GM20431 (cell line): ENCODE measurements at regions not wholly inside any gene's neighbourhood (a gene's known extent, or its start where the extent isn't known, plus 50 kb on each side); places are given as distances from the start of the nearest gene placed in this dataset.

Source experiments
- in situ Hi-C: fragments of 300-500 bp; cut with MseI, MboI; formaldehyde crosslinking; loops from one replicate; pipeline ENCODE4 v1.15.0; 2020; ENCODE audit warnings: low sequenced_read_pairs; ENCODE audit not compliant: unreplicated experiment

- in situ Hi-C loops, result no loop called here
Measured at GRCh38 chr5:155871623-155872022, 455.3 kb upstream of the SGCD start.

GRCh38 chr5:155872629-155873220 lies 454.2 kb upstream of the SGCD start:
- in situ Hi-C loops, result no loop called here

GRCh38 chr5:155878991-155879575 lies 447.9 kb upstream of the SGCD start:
- in situ Hi-C loops, result no loop called here

GRCh38 chr5:155884041-155884440 lies 442.9 kb upstream of the SGCD start:
- in situ Hi-C loops, result no loop called here

DNA sequence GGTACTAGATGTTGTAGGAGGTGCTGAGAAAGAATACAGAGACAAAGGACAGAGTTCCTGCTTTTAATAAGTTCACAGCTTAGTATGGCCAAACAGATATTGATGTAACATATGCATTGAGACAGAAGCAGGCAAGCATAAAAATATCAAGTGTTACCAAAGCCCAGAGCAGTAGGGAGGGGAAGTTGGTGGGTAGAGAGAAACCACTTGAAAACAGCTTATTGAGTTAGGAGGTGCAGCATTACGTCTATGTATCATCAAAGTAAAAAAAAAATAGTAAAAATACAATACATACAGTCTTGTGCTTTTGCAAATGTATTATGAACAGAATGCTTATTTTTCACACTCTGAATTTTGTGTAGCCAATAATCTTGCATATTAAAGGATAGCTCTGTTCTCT lies 441.8 kb upstream of the SGCD start:
- in situ Hi-C loops, result no loop called here

GRCh38 chr5:155886311-155887031 lies 440.5 kb upstream of the SGCD start:
- in situ Hi-C loops, result no loop called here

DNA sequence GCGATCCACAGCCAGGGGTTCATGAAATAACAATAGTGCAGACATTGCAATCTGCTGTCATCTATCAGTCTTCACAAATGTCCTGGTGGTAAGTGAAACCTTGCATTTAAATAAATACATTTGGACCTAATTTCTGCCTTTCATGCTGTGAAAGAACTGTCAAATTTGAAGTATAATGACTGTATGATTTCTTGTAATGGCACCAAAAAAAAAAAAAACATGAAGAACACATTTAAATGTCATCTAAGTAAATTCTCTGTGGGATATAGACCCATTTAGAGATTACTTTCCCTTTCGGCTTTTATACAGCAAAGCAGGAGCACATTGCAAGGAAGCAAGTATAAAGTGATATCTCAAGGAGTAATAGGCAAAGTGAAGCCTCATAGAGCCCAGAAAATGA lies 431.5 kb upstream of the SGCD start:
- in situ Hi-C loops, result no loop called here

GRCh38 chr5:155897761-155898160 lies 429.2 kb upstream of the SGCD start:
- in situ Hi-C loops, result no loop called here

DNA sequence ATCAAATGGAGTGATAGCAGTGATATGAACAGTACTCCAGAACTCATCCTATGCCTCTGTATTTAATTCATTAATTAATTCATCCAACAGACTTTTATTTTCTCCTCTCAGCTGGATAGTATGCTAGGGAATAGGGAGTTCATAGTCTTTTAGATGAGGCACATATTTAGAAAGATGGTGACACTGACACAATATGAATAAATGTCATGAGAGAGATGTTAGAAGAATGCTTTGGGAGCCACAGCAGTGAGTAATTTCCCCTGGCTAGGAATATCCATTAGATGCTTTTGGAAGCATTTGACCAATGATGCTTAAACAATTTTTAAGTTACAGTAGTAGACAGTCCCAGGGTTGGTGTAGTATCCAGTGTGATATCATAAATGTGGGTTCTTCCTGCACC lies 428.7 kb upstream of the SGCD start:
- in situ Hi-C loops, result no loop called here

GRCh38 chr5:155903791-155904190 lies 423.2 kb upstream of the SGCD start:
- in situ Hi-C loops, result no loop called here

- in situ Hi-C loops, result no loop called here
Measured at GRCh38 chr5:155905364-155905763, 421.6 kb upstream of the SGCD start.

- in situ Hi-C loops, result no loop called here
Measured at GRCh38 chr5:155906046-155906445, 420.9 kb upstream of the SGCD start.

- in situ Hi-C loops, result no loop called here
Measured at GRCh38 chr5:155908543-155908942, 418.4 kb upstream of the SGCD start.

GRCh38 chr5:155912291-155912690 lies 414.7 kb upstream of the SGCD start:
- in situ Hi-C loops, result no loop called here

- in situ Hi-C loops, result no loop called here
Measured at GRCh38 chr5:155914766-155915165, 412.2 kb upstream of the SGCD start.

DNA sequence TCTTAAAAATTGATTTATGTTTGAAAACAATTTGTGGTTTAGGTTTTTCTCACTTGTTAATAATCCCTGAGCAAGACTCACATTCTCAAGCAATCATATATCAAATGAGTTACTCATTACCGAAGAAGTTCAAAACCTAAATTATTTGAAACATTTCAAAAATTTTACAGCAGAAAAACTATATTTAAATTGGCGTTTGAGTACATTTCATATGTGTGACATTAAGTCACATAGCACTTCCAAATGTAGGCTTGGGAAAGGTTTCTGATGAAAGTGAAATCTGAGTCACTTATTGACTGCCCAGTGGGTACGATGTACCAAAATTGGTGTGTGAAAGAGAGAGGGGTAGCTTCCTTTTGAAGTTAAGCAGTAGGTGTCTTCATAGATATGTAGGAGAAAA lies 411.4 kb upstream of the SGCD start:
- in situ Hi-C loops, result no loop called here

DNA sequence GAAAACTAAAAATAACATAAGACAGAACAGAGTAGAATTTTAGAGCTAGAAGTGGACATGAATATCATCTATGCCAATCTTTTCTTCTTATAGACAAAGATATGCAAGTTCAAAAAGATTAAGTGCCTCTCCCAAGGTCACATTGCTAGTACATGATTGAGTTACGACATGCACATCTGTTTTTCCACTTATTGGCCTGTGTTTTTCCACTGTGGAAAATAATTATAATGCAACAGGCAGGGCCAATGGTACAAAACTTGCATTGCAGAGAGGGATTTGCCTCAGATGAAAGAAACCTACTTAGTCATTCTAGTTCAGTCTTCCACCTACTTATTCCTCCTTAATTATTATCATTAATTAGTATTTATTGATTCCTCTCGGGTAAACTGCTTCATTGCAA lies 407.8 kb upstream of the SGCD start:
- in situ Hi-C loops, result no loop called here

DNA sequence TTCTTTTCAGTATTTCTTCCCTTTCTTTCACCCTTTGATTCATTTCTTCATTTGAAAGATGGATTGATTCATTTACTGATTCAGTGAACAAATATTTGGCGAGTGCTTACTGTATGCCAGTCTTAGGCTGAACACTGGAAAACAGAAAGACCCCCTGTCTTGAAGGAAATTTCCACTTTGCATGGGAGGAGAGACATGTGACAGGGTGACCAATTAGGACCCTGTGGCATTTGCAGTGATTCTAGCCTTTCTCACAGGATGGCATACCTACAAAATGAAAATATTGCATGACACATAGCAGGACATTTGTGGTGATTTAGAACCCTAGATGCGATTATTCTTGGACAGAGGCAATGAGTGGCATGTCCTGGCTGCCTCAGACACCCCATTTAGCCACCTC lies 407.2 kb upstream of the SGCD start:
- in situ Hi-C loops, result no loop called here

GRCh38 chr5:155921621-155922020 lies 405.3 kb upstream of the SGCD start:
- in situ Hi-C loops, result no loop called here

DNA sequence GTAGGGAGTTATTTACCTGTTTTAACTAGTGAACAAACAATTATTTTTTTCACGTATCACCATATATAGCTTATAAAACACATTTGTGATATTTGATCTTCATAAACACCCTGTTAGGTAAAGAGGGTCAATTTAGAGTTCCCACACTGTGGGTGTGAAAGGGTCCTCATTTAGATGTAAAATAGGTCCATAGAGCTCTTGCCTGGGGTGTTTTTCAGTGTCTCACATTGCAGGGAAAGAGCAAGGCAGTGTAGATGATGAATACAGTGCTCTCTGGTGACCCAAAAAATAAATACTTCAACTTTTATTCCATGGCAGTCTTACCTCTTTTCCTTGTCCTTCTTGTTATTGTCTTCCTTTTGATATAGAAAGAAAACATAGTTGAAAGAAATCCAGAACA lies 403.2 kb upstream of the SGCD start:
- in situ Hi-C loops, result no loop called here

DNA sequence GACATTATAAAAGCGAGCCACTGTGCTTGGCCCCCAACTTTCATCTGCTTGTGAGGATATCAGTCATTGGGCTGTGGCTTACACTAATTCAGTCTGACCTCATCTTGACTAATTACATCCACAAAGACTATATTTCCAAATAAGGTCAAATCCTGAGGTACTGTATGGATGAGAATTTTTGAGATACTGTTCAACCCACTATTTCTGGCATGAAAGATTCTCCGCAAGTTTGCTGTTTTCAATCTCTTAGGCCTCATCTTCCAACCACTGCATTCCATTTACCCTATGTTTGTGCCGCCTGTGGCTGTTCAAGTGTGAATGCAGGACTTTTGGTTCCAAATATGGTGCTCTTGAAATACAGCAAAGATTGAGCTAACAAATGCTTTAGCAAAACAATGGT lies 400.9 kb upstream of the SGCD start:
- in situ Hi-C loops, result loop anchor here (25.0 kb wide), 1 partner anchor 886 kb away; no protein-coding TSS in a partner anchor

- in situ Hi-C loops, result loop anchor here (25.0 kb wide), 1 partner anchor 886 kb away; no protein-coding TSS in a partner anchor
Measured at GRCh38 chr5:155926766-155927165, 400.2 kb upstream of the SGCD start.
